ENCODE measurements at regions not wholly inside any gene's neighbourhood (a gene's known extent, or its start where the extent isn't known, plus 50 kb on each side); places are given as distances from the start of the nearest gene placed in this dataset.

DNA sequence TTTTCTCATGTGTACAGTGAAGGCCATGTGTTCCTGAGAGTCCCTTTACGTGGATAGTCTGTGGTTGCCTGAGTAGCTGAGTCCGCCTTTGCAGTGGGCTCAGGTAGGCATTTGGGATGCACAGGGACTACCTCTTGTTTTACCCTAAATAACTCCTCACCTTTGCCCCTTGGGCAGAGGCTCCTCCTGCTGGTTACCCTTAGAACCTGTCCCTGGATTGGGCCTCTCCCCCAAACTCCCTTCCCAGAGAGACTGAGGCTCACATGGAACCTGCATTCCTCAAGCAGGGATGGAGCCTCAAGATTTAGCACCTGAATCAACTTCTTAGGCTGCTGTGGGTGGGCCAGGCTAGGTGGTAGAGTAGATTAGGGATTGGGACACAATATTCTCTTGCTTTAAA is 111.7 kb downstream of the FOXD2 start:
- no peak overlapping the region for H2AFZ ChIP-seq (ENCODE audit: low read length)
- no peak overlapping the region for H3K4me3 ChIP-seq (ENCODE audit: low read length, poor library complexity, severe bottlenecking)
- H3K9ac ChIP-seq (ENCODE audit: low read depth, low read length, poor library complexity, severe bottlenecking), result no peak overlapping the region
- H3K4me1 ChIP-seq (ENCODE audit: insufficient read depth, low read length, poor library complexity, severe bottlenecking), result no peaks in the 10 kb centered on the region
- H3K36me3 ChIP-seq (ENCODE audit: insufficient read depth, low read length), result no peaks in the 10 kb centered on the region
- H3K9me2 ChIP-seq (replicated peaks; ENCODE audit: low read depth, low read length), result no peaks in the 10 kb centered on the region
- H4K20me1 ChIP-seq (ENCODE audit: insufficient read depth, low read length, poor library complexity, severe bottlenecking), result no peaks in the 10 kb centered on the region
- H3F3A ChIP-seq (ENCODE audit: low read depth), result no peaks in the 10 kb centered on the region
- TF ChIP-seq EZH2phosphoT487 (IDR thresholded peaks at IDR 0.05; ENCODE audit: borderline replicate concordance), result no peak
- TF ChIP-seq CTCF (conservative IDR thresholded peaks at IDR 0.05; ENCODE audit: low read length), result no peak
- H3K79me2 ChIP-seq (ENCODE audit: insufficient read depth, low read length), result no peaks in the 10 kb centered on the region
- no peak overlapping the region for H3K4me2 ChIP-seq (ENCODE audit: low read depth, low read length, poor library complexity, severe bottlenecking)
- H3K27me3 ChIP-seq (ENCODE audit: insufficient read depth, low read length, poor library complexity, severe bottlenecking), result no peaks in the 10 kb centered on the region
- no peaks in the 10 kb centered on the region for H3K9me3 ChIP-seq (ENCODE audit: insufficient read depth, low read depth, low read length)

GRCh38 chr1:47550929-47551328 is 113.1 kb downstream of the FOXD2 start:
- no peaks in the 10 kb centered on the region for H3K36me3 ChIP-seq (ENCODE audit: insufficient read depth, low read length)
- no peaks in the 10 kb centered on the region for H3K9me2 ChIP-seq (replicated peaks; ENCODE audit: low read depth, low read length)
- no peaks in the 10 kb centered on the region for H3K9me3 ChIP-seq (ENCODE audit: insufficient read depth, low read depth, low read length)
- no peak overlapping the region for H3K9ac ChIP-seq (ENCODE audit: low read depth, low read length, poor library complexity, severe bottlenecking)
- no peaks in the 10 kb centered on the region for H4K20me1 ChIP-seq (ENCODE audit: insufficient read depth, low read length, poor library complexity, severe bottlenecking)
- no peaks in the 10 kb centered on the region for H3F3A ChIP-seq (ENCODE audit: low read depth)
- TF ChIP-seq CTCF (conservative IDR thresholded peaks at IDR 0.05; ENCODE audit: low read length) (no peak), EZH2phosphoT487 (IDR thresholded peaks at IDR 0.05; ENCODE audit: borderline replicate concordance) (no peak)
- no peaks in the 10 kb centered on the region for H3K4me1 ChIP-seq (ENCODE audit: insufficient read depth, low read length, poor library complexity, severe bottlenecking)
- no peak overlapping the region for H3K4me3 ChIP-seq (ENCODE audit: low read length, poor library complexity, severe bottlenecking)
- H3K4me2 ChIP-seq (ENCODE audit: low read depth, low read length, poor library complexity, severe bottlenecking), result no peak overlapping the region
- no peaks in the 10 kb centered on the region for H3K27me3 ChIP-seq (ENCODE audit: insufficient read depth, low read length, poor library complexity, severe bottlenecking)
- H2AFZ ChIP-seq (ENCODE audit: low read length), result no peak overlapping the region
- H3K79me2 ChIP-seq (ENCODE audit: insufficient read depth, low read length), result no peaks in the 10 kb centered on the region

DNA sequence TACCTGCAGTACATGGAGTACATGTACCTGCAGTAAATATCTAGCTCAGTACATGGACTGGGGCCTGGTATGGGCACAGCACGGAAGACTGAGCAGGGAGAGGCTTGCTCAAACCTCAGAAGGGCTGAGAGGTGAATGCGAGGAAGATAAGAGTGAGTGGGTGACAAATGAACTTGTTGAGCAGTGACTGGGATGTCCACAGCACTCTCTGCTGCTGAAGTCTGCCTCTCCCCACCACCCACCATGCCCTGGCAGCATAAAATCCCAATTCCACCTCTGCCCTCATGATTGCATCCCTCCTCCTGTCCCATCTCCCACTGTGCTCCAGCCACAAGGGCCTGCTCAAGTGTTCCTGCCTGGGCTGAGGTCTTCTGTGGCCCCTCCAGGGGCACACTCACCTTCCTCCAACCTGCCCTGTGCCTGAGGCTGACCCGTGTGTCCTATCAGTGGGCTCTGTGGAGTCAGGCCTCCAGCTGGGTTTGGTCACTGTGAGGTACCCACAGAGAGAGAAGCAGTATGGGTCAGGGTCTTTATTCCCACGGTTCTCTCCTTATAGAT is 114.2 kb downstream of the FOXD2 start:
- H3K4me3 ChIP-seq (ENCODE audit: low read length, poor library complexity, severe bottlenecking), result no peak overlapping the region
- H3K9me2 ChIP-seq (replicated peaks; ENCODE audit: low read depth, low read length), result no peaks in the 10 kb centered on the region
- H3K9me3 ChIP-seq (ENCODE audit: insufficient read depth, low read depth, low read length), result no peaks in the 10 kb centered on the region
- no peaks in the 10 kb centered on the region for H3K36me3 ChIP-seq (ENCODE audit: insufficient read depth, low read length)
- no peak overlapping the region for H2AFZ ChIP-seq (ENCODE audit: low read length)
- no peak overlapping the region for H3K4me2 ChIP-seq (ENCODE audit: low read depth, low read length, poor library complexity, severe bottlenecking)
- H3K79me2 ChIP-seq (ENCODE audit: insufficient read depth, low read length), result no peaks in the 10 kb centered on the region
- H3K9ac ChIP-seq (ENCODE audit: low read depth, low read length, poor library complexity, severe bottlenecking), result no peak overlapping the region
- H3F3A ChIP-seq (ENCODE audit: low read depth), result no peaks in the 10 kb centered on the region
- no peaks in the 10 kb centered on the region for H3K4me1 ChIP-seq (ENCODE audit: insufficient read depth, low read length, poor library complexity, severe bottlenecking)
- TF ChIP-seq EZH2phosphoT487 (IDR thresholded peaks at IDR 0.05; ENCODE audit: borderline replicate concordance), result no peak
- H4K20me1 ChIP-seq (ENCODE audit: insufficient read depth, low read length, poor library complexity, severe bottlenecking), result no peaks in the 10 kb centered on the region
- no peaks in the 10 kb centered on the region for H3K27me3 ChIP-seq (ENCODE audit: insufficient read depth, low read length, poor library complexity, severe bottlenecking)

- Histone ChIP-seq H3F3A (ENCODE audit: low read depth) (no peaks in the 10 kb centered on the region), H3K4me2 (ENCODE audit: low read depth, low read length, poor library complexity, severe bottlenecking) (no peak overlapping the region), H3K27me3 (ENCODE audit: insufficient read depth, low read length, poor library complexity, severe bottlenecking) (no peaks in the 10 kb centered on the region), H3K79me2 (ENCODE audit: insufficient read depth, low read length) (no peaks in the 10 kb centered on the region), H3K4me1 (ENCODE audit: insufficient read depth, low read length, poor library complexity, severe bottlenecking) (no peaks in the 10 kb centered on the region), H4K20me1 (ENCODE audit: insufficient read depth, low read length, poor library complexity, severe bottlenecking) (no peaks in the 10 kb centered on the region), H3K9ac (ENCODE audit: low read depth, low read length, poor library complexity, severe bottlenecking) (no peak overlapping the region), H3K9me2 (replicated peaks; ENCODE audit: low read depth, low read length) (no peaks in the 10 kb centered on the region), H3K36me3 (ENCODE audit: insufficient read depth, low read length) (no peaks in the 10 kb centered on the region), H2AFZ (ENCODE audit: low read length) (no peak overlapping the region), H3K9me3 (ENCODE audit: insufficient read depth, low read depth, low read length) (no peaks in the 10 kb centered on the region), H3K4me3 (ENCODE audit: low read length, poor library complexity, severe bottlenecking) (no peak overlapping the region)
- TF ChIP-seq CTCF (conservative IDR thresholded peaks at IDR 0.05; ENCODE audit: low read length) (no peak), EZH2phosphoT487 (IDR thresholded peaks at IDR 0.05; ENCODE audit: borderline replicate concordance) (no peak)
These were observed 116.2 kb downstream of the FOXD2 start for GRCh38 chr1:47554082-47554481.

Measured in Loucy (cell line).